Esophagus mucosa (tissue), 1 donor: ENCODE measurements at regions not wholly inside any gene's neighbourhood (a gene's known extent, or its start where the extent isn't known, plus 50 kb on each side); places are given as distances from the start of the nearest gene placed in this dataset.

Experiments used
- ATAC-seq: fragments of 200-7000 bp; cut with Tn5 transposase; one replicate; pipeline ENCODE4 v1.9.1; 2020
- donor health status: DM: yes; HTN: yes; CAD: no.

DNA sequence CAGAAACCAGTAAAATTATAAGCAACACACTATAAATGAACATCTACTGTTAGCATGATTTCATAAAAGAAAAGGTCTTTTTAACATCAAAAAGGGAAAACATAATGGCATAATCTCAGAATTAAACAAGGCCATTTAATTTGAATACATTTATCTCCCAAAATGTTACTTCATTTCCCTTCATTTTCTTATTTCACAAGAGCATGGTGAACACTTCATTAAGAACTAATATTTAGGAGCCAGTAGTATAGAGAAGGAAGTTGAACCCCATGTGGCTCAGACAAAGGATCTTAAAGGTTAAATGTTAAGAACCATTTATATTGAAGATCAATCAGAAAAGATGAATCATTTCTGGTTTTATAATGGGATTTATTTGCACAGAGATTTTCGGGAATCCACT lies 981.7 kb downstream of the TTLL7 start:
- peak; percentile 33 for ATAC-seq

DNA sequence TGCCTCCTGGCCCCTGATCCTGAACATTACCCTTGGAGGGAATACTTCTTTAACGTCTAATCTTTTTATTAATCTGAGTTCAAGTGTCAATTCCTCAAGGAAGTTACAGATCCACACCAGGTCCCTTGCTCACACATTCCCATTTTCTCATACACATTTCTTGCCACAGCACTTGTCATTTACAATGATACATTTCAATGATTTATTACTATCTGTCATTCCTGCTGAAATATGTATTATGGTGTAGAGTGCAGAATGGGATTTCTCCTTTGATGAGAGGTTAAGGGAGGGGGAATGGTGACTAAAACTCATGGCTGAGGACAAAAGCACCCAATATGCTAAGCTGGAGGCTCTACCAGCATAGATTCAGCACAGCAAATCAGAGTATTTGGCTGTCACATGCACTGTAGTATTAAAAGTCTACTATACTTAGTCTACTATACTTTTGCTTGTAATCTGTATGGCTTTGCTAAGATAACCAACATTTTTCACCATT lies 982.5 kb downstream of the TTLL7 start:
- ATAC-seq = no peak

DNA sequence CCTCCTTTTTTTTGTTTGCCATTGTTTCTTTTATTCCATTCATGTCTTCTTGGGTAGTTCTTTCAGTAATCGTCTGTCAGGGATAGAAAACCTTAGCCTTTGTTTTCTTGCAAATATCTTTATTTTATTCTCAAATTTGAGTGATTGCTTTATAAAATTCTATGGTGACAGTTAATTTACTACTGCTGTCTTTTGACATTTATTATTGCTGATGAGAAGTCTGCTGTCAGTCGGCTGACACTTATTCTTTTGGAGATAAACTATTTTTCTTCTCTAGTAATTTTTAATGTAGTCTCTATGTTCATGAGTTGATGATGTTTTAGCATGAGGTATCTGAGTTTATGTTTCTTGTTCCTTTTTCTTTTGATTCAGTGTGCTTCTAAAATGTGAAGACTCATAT lies 983.8 kb downstream of the TTLL7 start:
- ATAC-seq = no peak

DNA sequence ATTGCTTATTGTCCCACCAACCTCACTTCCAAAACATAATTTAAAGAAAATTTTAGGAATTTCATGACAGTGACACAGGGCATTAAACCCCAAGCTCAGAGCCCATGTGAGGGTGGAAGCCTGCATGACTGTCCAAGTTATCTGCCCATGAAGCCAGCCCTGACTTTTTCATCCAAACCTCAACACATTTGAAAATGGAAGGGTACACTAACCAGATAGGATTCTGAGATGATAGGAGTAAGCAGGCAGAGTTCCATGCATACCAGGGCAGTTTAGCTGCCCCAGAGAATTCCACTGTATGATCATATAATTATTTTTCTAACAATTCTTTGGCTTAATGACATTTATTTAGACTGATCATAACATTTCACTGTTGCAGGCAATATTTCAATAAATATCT lies 986.0 kb downstream of the TTLL7 start:
- ATAC-seq = no peak

DNA sequence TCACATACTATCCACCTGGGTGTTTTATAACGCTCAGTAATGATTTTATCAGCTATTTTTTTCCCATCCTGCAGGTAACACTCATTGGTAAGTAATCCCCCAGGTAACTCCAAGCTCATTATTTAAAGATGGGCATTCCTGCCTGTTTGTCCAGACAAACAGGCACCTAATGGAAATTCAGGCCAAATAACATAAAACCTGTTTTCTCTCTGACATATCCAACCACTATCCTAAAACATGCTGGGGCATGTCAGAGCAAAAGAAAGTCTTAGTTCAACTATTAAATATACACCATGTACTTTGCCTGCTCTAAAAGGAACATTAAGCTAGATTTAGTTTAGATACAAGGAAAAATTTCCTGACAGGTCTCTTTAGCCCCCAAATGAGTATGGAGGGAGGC lies 987.7 kb downstream of the TTLL7 start:
- peak; percentile 76 for ATAC-seq

DNA sequence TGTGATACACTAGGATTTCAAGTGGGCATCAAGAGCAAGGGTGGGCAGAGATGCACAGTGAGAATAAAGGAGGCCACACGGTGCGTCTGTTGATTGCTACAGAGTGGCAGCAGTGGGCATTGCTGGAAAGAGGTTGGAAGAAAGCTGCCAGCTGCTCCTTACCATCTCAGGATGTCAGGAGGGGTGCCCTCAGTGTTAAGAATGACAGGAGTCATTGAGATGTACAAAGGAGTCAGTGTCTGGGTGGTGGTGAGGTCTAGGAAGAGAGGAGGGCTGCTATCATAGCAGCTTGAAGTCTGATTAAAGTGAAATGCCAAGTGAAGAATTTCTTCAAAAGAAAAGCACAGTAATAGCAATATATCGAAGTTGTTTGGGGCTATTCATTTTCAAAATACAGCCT lies 992.7 kb downstream of the TTLL7 start:
- no peak for ATAC-seq

DNA sequence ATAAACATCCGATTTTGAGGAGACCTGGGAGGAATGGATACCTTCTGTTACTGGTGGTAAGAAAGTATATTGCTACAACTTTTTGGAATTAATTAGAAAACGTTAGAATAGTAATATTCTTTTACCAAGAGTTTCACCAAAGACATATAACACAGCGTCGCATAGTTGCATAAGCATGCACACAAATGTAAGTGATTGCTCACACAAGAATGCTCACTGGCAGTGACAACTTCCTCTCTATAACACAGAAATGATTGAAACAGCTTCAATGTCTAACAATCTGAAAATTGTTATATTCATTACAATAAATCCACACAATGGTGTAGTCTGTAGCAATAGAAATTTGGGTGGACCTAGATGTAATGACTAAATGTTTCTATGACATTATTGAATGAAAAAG lies 998.6 kb downstream of the TTLL7 start:
- ATAC-seq = no peak

DNA sequence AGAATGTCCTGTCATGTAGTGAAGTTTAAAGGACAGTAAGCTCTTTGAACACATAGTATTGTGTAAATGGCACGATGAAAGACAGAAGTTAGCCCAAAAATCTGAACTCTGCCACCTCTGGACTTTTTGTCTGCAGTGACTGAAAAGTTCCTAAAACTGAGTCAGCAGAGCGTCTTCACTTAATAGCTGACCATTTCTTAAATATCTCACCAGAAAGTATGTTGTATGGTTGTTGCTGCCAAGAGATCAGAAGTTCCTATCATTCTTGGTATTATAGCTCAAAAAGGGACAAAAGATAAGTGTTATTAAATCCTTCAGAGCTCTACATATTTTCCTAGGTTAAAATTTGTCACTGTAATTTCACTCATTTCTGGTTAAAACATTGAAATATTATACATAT lies 1003.0 kb downstream of the TTLL7 start:
- ATAC-seq = no peak

DNA sequence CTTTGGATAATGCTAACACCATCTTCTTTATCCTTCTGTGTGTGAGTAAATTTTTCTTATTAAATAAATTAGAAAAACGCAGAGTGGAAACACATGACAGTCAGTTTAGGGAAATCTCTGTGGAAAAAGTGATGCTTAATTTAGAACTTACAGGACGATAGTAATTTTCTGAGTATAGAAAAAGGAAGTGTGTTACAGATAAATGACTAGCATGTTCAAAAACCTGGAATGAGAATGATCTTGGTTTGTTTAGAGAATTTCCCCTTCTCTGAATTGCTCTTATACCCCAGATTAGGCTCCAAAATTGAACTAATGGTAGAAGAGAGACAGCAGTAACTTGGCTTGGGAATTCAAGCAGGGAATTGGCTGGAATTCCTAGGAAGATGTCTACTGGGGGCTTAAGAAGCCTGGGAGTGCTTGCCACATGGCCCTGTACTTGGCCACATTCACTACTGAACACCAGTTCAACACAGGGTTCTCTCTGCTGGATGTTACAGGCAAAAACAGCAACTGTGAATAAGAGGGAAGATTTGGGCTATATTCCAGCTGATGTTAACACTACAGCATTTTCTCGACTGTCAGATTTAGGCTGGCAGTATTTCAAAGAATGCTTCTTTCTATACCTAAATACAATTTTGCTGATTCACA lies 1004.2 kb downstream of the TTLL7 start:
- ATAC-seq = no peak

DNA sequence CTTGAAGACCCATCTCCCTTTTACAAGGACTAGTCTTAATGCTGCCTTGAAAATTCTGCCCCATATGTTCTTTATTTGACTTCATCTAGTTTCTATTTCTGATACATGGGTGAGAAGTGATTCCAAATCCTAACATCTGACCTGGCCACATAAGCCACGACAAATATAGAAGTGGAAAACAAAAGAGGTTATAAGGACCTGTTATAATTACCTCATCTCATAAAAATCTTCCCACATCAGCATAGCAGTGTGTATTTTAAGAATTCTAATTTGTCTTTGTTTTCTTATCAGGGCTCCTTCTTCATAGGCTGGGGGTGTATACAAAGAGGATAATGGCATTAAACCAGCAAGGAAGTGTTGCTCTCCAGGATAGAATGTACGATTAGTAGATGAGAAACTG lies 1007.4 kb downstream of the TTLL7 start:
- no peak for ATAC-seq

DNA sequence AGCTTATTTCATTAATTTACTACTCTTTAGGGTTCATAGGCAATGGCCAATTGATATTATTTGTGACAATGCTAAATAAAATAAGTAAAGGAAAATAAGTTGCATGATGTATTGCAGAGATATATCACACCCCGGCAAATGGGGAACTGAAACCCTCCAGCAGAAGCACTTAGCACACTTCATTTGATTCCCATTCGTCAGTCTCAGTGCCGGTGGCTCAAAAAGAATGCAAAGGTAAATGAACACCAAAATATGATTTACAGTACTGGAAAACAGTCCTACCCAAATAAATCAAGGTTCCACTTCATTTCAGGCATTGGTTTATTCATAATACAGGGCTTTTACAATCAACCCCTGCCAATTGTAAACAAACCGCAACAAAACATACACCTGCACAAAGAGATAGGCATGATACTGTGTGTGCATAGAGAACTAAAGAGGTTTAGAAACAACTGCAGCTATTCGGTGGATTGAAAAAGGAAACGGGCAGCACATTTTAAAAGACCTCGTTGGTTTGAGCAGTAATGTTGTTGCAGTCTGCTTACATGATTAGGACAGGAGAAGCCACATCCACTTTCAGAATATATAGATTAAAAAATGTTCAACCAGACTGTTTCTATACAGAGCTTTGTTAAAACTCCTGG lies 1019.2 kb downstream of the TTLL7 start:
- ATAC-seq = no peak

DNA sequence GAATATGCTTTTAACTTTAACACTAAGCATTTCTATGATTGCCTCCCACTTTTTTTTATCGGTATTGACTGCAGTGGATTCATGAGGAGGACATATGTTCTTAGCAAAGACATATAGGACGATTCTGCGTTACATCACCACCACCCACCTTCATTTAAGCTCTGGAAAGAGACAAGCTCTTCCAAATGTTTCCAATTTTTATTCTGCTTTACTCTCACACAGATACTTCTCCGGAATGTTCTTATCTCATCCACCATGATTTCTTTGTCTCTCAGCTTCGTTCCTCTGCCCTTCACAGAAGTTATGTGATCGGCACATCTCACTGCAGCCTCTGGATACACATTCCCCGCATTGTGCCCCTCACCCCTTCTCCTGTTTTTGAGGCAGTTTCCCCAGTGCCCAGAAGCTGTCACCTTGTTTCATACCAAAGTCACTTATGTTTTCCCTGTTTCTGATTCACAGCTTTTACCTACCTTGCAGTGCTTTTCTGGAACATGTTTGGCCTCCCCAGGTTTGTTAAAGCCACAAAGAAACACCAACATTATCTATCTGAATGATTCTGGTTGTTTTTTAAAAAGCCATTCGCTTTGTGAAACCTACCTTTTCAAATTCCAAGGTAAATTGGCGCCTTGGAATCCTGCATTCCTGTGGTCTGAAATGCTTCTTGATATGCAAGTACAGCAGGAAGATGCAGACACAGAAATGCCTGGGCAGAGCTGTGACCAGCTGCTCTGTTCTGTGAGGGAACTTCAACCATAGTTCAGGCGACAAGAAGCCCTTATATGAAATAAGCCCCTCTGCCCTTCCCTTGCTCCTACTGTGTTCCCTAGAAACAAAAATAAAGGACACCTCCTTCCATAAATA lies 1020.2 kb downstream of the TTLL7 start:
- no peak for ATAC-seq

DNA sequence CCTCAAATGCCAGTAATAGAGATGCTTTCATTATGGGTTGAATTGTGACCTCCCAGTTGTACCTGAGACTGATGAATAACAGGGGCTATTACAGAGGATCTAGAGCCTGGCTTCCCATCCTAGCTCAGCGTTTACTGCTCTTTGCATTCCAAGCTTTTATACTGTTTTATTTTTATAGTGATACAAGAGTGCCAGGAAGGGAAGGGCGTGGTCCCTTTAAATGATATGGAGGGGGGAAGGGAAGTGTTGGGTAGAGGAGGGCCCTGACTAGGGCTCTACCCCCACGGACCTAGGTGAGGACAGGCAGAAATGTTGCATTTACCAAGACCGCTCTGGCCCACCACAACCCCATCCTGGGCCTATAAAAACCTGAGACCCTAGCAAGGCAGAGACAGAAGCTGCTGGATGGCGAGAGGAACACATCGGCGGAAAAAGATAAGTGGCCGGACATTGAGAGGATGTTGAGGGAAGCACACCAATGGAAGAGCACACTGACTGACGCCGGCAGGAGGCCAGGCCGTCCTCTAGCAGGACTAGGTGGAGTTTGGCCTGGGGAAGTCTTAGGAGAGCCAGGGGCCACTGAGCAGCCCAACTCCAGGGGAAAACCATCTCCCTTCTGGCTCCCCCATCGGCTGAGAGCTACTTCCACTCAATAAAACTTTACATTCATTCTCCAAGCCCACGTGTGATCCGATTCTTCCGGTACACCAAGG lies 1025.9 kb downstream of the TTLL7 start:
- ATAC-seq = no peak

DNA sequence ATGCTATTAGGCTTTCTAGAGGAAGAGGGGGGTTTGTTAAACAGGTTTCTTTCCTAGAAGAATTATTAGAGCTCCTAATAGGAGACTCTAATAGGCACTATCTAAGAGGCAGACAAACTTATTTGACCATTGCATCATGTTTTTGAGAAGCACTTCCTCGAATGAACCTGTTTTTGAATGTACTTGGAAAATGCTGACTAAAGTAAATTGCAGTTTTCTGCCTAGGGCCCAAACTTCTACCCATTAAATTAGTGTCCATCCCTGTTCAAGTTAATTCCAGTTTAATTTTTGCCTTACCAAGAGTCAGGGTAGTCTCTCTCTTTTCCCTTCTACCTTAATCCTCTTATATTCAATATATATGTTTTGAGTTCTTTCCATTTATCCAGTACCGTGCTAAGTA lies 1029.6 kb downstream of the TTLL7 start:
- ATAC-seq = no peak

DNA sequence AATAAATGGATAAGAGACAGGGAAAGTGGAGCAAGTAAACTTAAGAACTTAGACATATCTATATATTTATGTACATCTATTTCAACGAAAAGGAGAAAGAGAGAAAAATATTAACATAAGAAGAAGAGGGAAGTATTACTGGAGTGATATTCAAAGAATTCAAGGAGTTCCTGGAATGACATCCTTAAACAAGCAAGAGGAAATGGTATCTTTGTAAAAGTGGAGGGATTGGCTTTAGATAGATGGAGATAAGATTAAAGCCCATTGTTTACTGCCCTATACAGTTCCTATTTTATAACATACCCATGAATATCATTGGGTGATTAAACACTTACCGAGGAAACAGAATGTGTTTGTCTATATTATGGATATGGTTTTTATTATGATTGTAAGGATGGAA lies 1036.3 kb downstream of the TTLL7 start:
- ATAC-seq = no peak

DNA sequence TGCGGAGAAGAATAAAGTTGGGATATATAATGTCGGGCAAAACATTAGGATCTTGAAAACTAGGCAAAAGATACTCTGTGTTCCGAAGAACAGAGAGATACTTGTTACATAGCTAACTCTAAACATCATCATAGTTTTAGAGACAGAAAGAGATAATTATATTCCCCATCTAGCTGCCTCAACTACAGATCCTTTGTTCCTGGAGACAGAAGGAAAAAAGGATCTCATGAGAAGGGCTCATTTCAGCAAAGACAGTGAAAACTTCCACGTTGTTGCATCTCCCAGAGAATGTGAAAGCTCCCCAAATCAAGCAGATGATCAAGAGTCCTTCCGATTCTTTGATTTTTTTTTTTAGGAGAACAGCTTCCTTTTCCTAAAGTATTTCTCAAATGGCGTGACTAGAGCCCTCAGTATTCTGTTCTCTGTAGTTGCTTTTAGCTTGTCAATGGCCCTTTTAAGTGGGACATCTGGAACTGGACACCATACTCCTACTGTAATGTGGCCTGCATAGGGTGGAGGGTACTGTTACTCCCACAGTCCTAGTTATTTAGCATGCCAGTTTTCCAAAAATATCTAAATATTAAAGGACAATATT lies 1048.2 kb downstream of the TTLL7 start:
- no peak for ATAC-seq

DNA sequence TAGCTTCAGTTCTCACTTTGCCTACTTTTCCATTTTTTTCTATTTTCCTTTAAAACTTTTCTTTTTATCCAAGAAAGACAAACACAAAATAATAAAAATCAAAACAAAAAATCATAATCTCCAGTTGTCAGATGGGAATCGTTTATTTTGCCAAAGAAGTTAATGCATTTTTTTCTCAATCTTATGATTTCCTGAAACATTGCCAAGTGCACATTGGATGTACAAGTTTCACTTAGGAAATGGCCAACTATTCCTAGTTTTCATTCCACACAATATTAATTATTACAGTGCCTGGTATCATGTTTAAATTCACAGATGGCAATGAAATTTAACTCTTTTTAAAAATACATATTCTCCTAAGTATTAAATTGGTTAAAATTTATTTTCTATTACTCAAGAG lies 1050.5 kb downstream of the TTLL7 start:
- ATAC-seq = no peak

DNA sequence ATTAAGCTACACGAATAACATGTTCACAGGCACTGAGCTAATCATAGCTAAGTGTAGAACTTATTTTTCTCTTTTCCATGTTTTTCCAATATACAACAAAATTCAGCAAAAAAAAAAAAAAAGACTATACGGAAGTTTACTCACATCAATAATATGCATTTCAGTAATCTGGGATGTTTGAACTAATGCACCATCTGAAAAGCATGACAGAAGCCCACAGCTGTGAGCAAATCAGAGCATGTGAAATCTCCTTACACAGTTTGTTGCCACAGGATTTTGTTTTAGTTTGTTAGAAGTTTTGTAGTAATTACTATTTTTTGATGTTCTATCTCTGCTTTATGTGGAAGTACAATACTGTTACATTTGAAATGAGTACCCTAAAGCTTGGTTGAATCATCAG lies 1051.7 kb downstream of the TTLL7 start:
- no peak for ATAC-seq

DNA sequence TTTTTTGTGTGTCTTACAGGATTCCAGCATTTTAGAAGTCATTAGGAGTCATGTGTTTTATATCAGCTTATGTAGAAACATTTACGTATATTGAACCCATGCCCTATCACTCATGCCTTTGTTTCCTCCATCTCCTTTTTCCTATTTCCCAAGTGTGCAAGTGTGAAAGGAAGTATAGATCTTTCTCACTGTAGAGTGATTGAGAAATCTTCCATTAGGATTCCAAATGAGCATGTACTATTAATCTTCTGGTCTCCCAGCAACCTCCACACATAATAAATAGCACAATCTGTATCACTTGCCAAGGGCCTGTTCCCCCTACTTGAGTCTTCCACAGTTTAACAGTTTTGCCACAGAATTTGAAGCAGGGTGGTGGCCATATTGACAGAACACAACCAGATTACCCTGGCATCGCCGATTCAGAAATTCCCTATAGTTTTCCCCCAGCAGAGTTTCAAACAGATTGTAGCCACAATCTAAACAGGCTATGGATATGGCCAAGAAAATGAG lies 1052.8 kb downstream of the TTLL7 start:
- no peak for ATAC-seq

DNA sequence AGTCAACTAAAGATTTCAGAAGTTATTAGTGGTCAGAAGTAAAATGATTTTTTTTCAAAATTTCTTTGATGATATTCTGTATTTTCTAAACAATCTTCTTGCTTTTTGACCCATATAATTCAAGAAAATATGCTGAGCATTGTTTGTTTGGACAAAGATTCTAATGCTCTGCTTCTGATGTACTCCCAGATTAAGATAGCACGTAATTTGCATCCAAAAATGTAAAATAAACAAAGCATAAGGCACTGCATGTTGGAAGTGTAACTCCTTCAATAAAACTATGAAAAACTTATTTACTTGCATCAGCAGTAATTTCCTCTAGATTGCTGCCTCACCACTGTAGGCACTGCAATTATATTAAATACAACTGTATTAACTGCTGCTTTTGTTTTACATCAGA lies 1054.1 kb downstream of the TTLL7 start:
- no peak for ATAC-seq

DNA sequence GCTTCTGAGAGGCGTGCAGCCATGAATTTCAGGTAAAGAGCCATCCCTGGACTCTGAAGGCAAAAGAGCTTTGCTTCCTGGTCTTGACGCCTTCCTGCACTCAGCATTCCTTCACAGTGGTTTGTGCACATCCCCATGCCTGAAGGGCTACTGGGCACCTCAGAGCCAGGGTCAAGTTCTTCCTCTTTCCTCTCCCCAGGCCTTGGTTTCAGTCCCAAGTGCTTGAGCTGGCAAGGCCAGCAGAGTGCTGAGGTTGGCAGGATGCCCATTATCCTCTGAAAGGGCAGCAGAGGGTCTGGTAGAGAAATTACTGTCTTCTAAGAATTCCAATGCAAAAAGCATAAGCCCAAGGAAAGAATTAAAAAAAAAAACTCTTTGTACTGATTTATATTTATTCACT lies 1064.9 kb downstream of the TTLL7 start:
- ATAC-seq = no peak

DNA sequence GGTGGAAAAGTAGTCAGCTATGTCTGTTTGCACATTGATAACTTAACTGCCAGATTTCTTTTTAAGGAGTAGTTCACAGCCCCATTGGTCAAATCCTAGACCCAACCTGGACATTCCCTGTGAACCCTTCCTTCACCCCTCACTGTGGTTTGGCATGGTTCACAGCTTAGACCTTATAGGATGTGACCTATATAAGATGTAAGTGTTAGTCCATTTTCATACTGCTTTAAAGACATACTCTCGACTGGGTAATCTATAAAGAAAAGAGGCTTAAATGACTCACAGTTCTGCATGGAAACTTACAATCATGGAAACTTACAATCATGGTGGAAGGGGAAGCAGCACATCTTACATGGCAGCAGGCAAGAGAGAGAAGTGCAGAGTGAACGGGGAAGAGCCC lies 1066.2 kb downstream of the TTLL7 start:
- ATAC-seq = no peak
